ENCODE measurements at regions not wholly inside any gene's neighbourhood (a gene's known extent, or its start where the extent isn't known, plus 50 kb on each side); places are given as distances from the start of the nearest gene placed in this dataset.

DNA sequence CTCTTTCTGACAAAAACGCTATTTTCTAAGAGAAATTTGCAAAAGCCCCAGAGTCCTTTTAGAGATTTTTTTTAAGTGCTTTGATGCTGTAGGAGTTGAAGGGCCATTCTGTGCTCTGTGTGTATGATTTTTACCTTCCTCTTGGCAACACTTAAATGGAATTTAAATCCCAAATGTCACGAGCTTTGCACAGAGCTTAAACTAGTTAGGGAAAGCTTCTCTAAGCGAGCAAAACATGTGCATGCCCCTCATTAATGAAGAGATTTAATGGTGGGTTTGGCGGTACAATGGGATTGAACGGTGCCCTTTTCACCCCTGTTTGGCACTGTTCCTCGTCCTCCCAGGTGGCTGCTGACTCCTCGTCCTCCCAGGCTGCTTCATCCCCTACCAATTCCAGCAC lies 220.7 kb downstream of the DRD1 start:
- Histone ChIP-seq H3K4me3 (ENCODE audit: low read depth in 2 of 2, low read length in 1 of 2) (no peak overlapping the region), H3K36me3 (replicated peaks in 1 of 2; ENCODE audit: control insufficient read depth in 1 of 2, insufficient read depth in 2 of 2, low read length in 1 of 2) (no peaks in the 10 kb centered on the region), H3K9me2 (no peaks in the 10 kb centered on the region), H3K79me2 (ENCODE audit: insufficient read depth) (no peaks in the 10 kb centered on the region), H2AFZ (ENCODE audit: low read depth) (no peak overlapping the region), H4K20me1 (ENCODE audit: insufficient read depth) (no peaks in the 10 kb centered on the region), H3K27ac (ENCODE audit: low read depth in 2 of 2, low read length in 1 of 2) (no peak overlapping the region), H3K4me2 (no peak overlapping the region), H3K9ac (no peak overlapping the region), H3F3A (replicated peaks; ENCODE audit: insufficient read depth) (no peaks in the 10 kb centered on the region), H3K27me3 (ENCODE audit: insufficient read depth) (no peaks in the 10 kb centered on the region), H3K4me1 (ENCODE audit: control insufficient read depth in 1 of 2, insufficient read depth in 2 of 2, low read depth in 1 of 2, low read length in 1 of 2) (no peaks in the 10 kb centered on the region; a peak in 1 of 4 replicates), H3K9me3 (no peaks in the 10 kb centered on the region)
- no peak for DNase-seq
- TF ChIP-seq FOXM1 (IDR thresholded peaks at IDR 0.05; ENCODE audit: low read depth): no peak
- no peak for TF ChIP-seq SMC3 (IDR thresholded peaks at IDR 0.05; ENCODE audit: low read depth, low read length)
- TF ChIP-seq POLR2AphosphoS5 (IDR thresholded peaks at IDR 0.05; ENCODE audit: low read depth, low read length): no peak
- TF ChIP-seq GATA2 (CRISPR knock-in tag; IDR thresholded peaks at IDR 0.05): no peak
- no peak for TF ChIP-seq RAD21 (IDR thresholded peaks at IDR 0.05; ENCODE audit: low read length)
- no peak for TF ChIP-seq GABPA (IDR thresholded peaks at IDR 0.05; ENCODE audit: low read depth)
- no peak for TF ChIP-seq NFIC (IDR thresholded peaks at IDR 0.05; ENCODE audit: borderline replicate concordance)
- no peak for TF ChIP-seq RXRA (IDR thresholded peaks at IDR 0.05; ENCODE audit: borderline replicate concordance, low read depth)
- no peak for TF ChIP-seq ELF1 (IDR thresholded peaks at IDR 0.05)
- no peak for TF ChIP-seq YY1 (IDR thresholded peaks at IDR 0.05; ENCODE audit: low read depth)
- TF ChIP-seq REST (IDR thresholded peaks at IDR 0.05; ENCODE audit: low read depth, low read length): no peak
- TF ChIP-seq SIN3A (IDR thresholded peaks at IDR 0.05; ENCODE audit: borderline replicate concordance, low read depth, low read length): no peak
- TF ChIP-seq PBX3 (IDR thresholded peaks at IDR 0.05): no peak
- ChIA-PET CTCF (no interaction called here), POLR2A (no interaction called here)
- 14% methylated on average over 7 of the region's 7 CpGs for WGBS (ENCODE audit: low lambda C conversion rate)

DNA sequence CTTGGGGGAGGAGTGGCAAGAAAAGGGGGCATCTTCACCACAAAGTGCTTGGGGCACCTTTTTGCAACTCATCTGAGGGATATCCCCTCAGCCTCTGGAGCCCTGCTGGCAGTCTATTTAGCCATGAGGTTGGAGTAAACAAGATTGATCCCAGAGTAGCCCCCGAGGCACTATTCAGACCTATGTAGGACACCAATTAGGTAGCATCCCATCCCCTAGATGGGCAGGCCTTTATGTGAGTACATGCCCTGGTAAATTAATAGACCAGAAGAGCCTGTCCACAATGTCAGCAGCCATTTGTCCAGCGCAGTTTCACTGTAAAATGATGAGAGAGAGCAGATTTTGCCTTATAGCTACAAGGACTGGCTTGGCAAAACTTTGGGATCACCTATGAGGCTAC lies 221.4 kb downstream of the DRD1 start:
- TF ChIP-seq JUND (IDR thresholded peaks at IDR 0.05) (no peak), GATA2 (CRISPR knock-in tag; IDR thresholded peaks at IDR 0.05) (no peak), NFIC (IDR thresholded peaks at IDR 0.05; ENCODE audit: borderline replicate concordance) (no peak), RFX5 (IDR thresholded peaks at IDR 0.05; ENCODE audit: low read length) (no peak), FOXJ3 (CRISPR knock-in tag; IDR thresholded peaks at IDR 0.05) (no peak), TAF1 (IDR thresholded peaks at IDR 0.05; ENCODE audit: borderline replicate concordance, low read depth, low read length) (no peak), CHD2 (IDR thresholded peaks at IDR 0.05; ENCODE audit: low read length, partially characterized antibody) (no peak)
- TF ChIP-seq, protein P1, sequence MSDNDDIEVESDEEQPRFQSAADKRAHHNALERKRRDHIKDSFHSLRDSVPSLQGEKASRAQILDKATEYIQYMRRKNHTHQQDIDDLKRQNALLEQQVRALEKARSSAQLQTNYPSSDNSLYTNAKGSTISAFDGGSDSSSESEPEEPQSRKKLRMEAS (IDR thresholded peaks at IDR 0.05; ENCODE audit: low read depth): no peak
- CTCF ChIA-PET: no interaction called here
- H3K36me3 ChIP-seq (replicated peaks in 1 of 2; ENCODE audit: control insufficient read depth in 1 of 2, insufficient read depth in 2 of 2, low read length in 1 of 2): no peaks in the 10 kb centered on the region
- no peaks in the 10 kb centered on the region for H3F3A ChIP-seq (replicated peaks; ENCODE audit: insufficient read depth)
- H2AFZ ChIP-seq (ENCODE audit: low read depth): no peak overlapping the region
- H4K20me1 ChIP-seq (ENCODE audit: insufficient read depth): no peaks in the 10 kb centered on the region
- no peak for DNase-seq
- H3K27me3 ChIP-seq (ENCODE audit: insufficient read depth): no peaks in the 10 kb centered on the region
- no peaks in the 10 kb centered on the region; a peak in 1 of 4 replicates for H3K4me1 ChIP-seq (ENCODE audit: control insufficient read depth in 1 of 2, insufficient read depth in 2 of 2, low read depth in 1 of 2, low read length in 1 of 2)
- no peaks in the 10 kb centered on the region for H3K9me2 ChIP-seq
- 17% methylated on average over 2 of the region's 2 CpGs for WGBS (ENCODE audit: low lambda C conversion rate)
- no peak overlapping the region for H3K9ac ChIP-seq
- H3K4me3 ChIP-seq (ENCODE audit: low read depth in 2 of 2, low read length in 1 of 2): no peak overlapping the region
- no peaks in the 10 kb centered on the region for H3K9me3 ChIP-seq
- POLR2A ChIA-PET: no interaction called here
- no peaks in the 10 kb centered on the region for H3K79me2 ChIP-seq (ENCODE audit: insufficient read depth)
- no peak overlapping the region for H3K27ac ChIP-seq (ENCODE audit: low read depth in 2 of 2, low read length in 1 of 2)
- H3K4me2 ChIP-seq: no peak overlapping the region

Measured in SK-N-SH (cell line).